GM18508 (cell line): ENCODE measurements at regions not wholly inside any gene's neighbourhood (a gene's known extent, or its start where the extent isn't known, plus 50 kb on each side); places are given as distances from the start of the nearest gene placed in this dataset.

ENCODE experiments used
- ATAC-seq: cut with Tn5 transposase; IDR thresholded peaks from one replicate; pipeline ENCODE4 v1.9.1; 2021; ENCODE audit warnings: moderate number of reproducible peaks; ENCODE audit not compliant: insufficient read depth, unreplicated experiment

GRCh38 chr2:151038516-151038915 lies 223.1 kb downstream of the RBM43 start:
- ATAC-seq = no peak

GRCh38 chr2:151037434-151037833 lies 224.2 kb downstream of the RBM43 start:
- no peak for ATAC-seq

- no peak for ATAC-seq
These were observed 228.1 kb downstream of the RBM43 start for GRCh38 chr2:151033271-151034248.

GRCh38 chr2:151032741-151033191 lies 228.9 kb downstream of the RBM43 start:
- no peak for ATAC-seq

- ATAC-seq = no peak
These were observed 230.9 kb downstream of the RBM43 start for GRCh38 chr2:151030663-151031230.

- ATAC-seq = no peak
These were observed 232.1 kb downstream of the RBM43 start for GRCh38 chr2:151029406-151030157.

- no peak for ATAC-seq
These were observed 232.9 kb downstream of the RBM43 start for GRCh38 chr2:151028691-151029176.

GRCh38 chr2:151027151-151027550 lies 234.5 kb downstream of the RBM43 start:
- no peak for ATAC-seq

- ATAC-seq = no peak
These were observed 235.8 kb downstream of the RBM43 start for GRCh38 chr2:151025816-151026215.

GRCh38 chr2:151024696-151025251 lies 236.9 kb downstream of the RBM43 start:
- ATAC-seq = no peak

- no peak for ATAC-seq
These were observed 239.8 kb downstream of the RBM43 start for GRCh38 chr2:151021747-151022452.

- ATAC-seq = no peak
These were observed 241.3 kb downstream of the RBM43 start for GRCh38 chr2:151020411-151020810.

- ATAC-seq = no peak
These were observed 252.1 kb downstream of the RBM43 start for GRCh38 chr2:151009437-151010175.

GRCh38 chr2:151007365-151007764 lies 254.3 kb downstream of the RBM43 start:
- ATAC-seq = no peak

- no peak for ATAC-seq
These were observed 258.6 kb downstream of the RBM43 start for GRCh38 chr2:151002959-151003600.

- ATAC-seq = no peak
These were observed 263.8 kb downstream of the RBM43 start for GRCh38 chr2:150997702-150998440.

GRCh38 chr2:150997066-150997465 lies 264.6 kb downstream of the RBM43 start:
- no peak for ATAC-seq

- no peak for ATAC-seq
These were observed 267.6 kb downstream of the RBM43 start for GRCh38 chr2:150994076-150994475.
